Activated T-cell treated with anti-CD3 and anti-CD28 coated beads, Interleukin-2, amount 50 U/mL, for 4 hours (primary cell): ENCODE measurements at regions not wholly inside any gene's neighbourhood (a gene's known extent, or its start where the extent isn't known, plus 50 kb on each side); places are given as distances from the start of the nearest gene placed in this dataset.

Experiments
- ATAC-seq, 2 donors: fragments of 200-7000 bp; cut with Tn5 transposase; one replicate each; pipeline ENCODE4 v1.10.0; 2021
- DNase-seq: peaks from one replicate; pipeline ENCODE4 v3.0.0-alpha.2; 2020
- H3K27me3 Mint-ChIP-seq: one replicate; pipeline ENCODE4 v1.8.0; 2021; ENCODE audit warnings: low read depth, mixed read lengths
- H3K36me3 Mint-ChIP-seq: one replicate; pipeline ENCODE4 v1.8.0; 2022; ENCODE audit warnings: mixed read lengths; ENCODE audit not compliant: insufficient read depth
- H3K4me1 Mint-ChIP-seq: one replicate; pipeline ENCODE4 v1.8.0; 2021; ENCODE audit warnings: low read depth, mixed read lengths
- H3K4me3 Mint-ChIP-seq: one replicate; pipeline ENCODE4 v1.8.0; 2021; ENCODE audit warnings: mild to moderate bottlenecking, moderate library complexity, mixed read lengths
- H3K9me3 Mint-ChIP-seq: one replicate; pipeline ENCODE4 v1.8.0; 2021; ENCODE audit warnings: mixed read lengths

DNA sequence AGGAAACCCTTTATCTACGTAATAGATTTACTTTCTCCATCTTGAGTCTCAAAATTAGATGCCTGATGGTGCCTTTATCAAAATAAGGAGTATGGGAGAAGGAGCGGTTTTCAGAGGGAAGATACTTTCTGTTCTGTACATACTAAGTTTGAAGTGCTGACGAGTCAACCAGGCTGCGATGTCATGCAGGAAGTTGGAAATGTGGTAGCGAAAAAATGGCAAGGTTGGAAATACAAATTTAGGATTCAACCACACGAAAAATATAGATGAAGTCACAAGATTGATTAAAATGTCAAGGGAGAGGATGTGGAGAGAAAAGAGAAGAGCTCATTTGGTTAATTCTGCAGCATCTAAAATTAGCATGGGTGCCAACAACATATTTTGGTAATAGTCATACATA, 129.5 kb downstream of the FOXD1 start:
- no peak for DNase-seq
- H3K27me3 Mint-ChIP-seq: peaks cover 64% of the 10 kb centered on the region
- no peaks in the 10 kb centered on the region for H3K9me3 Mint-ChIP-seq
- H3K36me3 Mint-ChIP-seq: no peaks in the 10 kb centered on the region
- H3K4me3 Mint-ChIP-seq: no peak overlapping the region
- no peaks in the 10 kb centered on the region for H3K4me1 Mint-ChIP-seq
- no peak for ATAC-seq

- H3K9me3 Mint-ChIP-seq: no peaks in the 10 kb centered on the region
- peaks cover 68% of the 10 kb centered on the region for H3K27me3 Mint-ChIP-seq
- H3K36me3 Mint-ChIP-seq: no peaks in the 10 kb centered on the region
- H3K4me3 Mint-ChIP-seq: no peak overlapping the region
- ATAC-seq (no peak), DNase-seq (no peak)
- H3K4me1 Mint-ChIP-seq: no peaks in the 10 kb centered on the region
These were observed 130.3 kb downstream of the FOXD1 start for GRCh38 chr5:73318308-73318719.

DNA sequence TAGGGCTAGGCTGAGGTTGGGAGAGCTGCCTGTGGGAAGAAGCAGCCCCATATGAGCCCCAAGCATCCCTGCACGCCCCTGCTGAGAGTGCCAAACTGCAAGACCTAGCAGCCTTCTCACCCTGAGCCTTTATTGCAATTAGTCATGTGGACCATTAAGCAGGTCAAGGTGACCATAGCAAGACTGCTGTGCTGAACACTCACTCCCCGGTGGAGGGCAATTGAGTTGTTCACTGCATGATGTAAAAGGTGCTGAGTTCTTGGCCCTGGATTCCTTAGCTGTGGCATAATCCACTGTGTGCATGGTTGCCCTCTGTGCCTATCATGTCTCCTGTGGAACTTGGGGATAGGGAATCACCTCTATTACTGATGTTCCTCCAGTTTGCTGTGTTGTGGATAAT, 131.1 kb downstream of the FOXD1 start:
- H3K4me1 Mint-ChIP-seq: no peaks in the 10 kb centered on the region
- DNase-seq (no peak), ATAC-seq (no peak)
- no peaks in the 10 kb centered on the region for H3K36me3 Mint-ChIP-seq
- peaks cover 70% of the 10 kb centered on the region for H3K27me3 Mint-ChIP-seq
- no peaks in the 10 kb centered on the region for H3K9me3 Mint-ChIP-seq
- no peak overlapping the region for H3K4me3 Mint-ChIP-seq

GRCh38 chr5:73314395-73315257, 134.0 kb downstream of the FOXD1 start:
- H3K27me3 Mint-ChIP-seq: peaks cover 80% of the 10 kb centered on the region
- H3K9me3 Mint-ChIP-seq: no peaks in the 10 kb centered on the region
- ATAC-seq (no peak), DNase-seq (no peak)
- peaks cover 2% of the 10 kb centered on the region for H3K4me1 Mint-ChIP-seq
- no peaks in the 10 kb centered on the region for H3K36me3 Mint-ChIP-seq
- no peak overlapping the region for H3K4me3 Mint-ChIP-seq

GRCh38 chr5:73312872-73313510, 135.6 kb downstream of the FOXD1 start:
- DNase-seq: no peak
- H3K27me3 Mint-ChIP-seq: peaks cover 80% of the 10 kb centered on the region
- no peak for ATAC-seq
- H3K9me3 Mint-ChIP-seq: no peaks in the 10 kb centered on the region
- peaks cover 2% of the 10 kb centered on the region for H3K4me1 Mint-ChIP-seq
- H3K36me3 Mint-ChIP-seq: no peaks in the 10 kb centered on the region
- no peak overlapping the region for H3K4me3 Mint-ChIP-seq

- H3K36me3 Mint-ChIP-seq: no peaks in the 10 kb centered on the region
- H3K27me3 Mint-ChIP-seq: peaks cover 81% of the 10 kb centered on the region
- H3K4me1 Mint-ChIP-seq: peaks cover 2% of the 10 kb centered on the region
- no peak overlapping the region for H3K4me3 Mint-ChIP-seq
- peak; percentile 58 to 70 for ATAC-seq
- no peaks in the 10 kb centered on the region for H3K9me3 Mint-ChIP-seq
- no peak for DNase-seq
These were observed 136.3 kb downstream of the FOXD1 start for GRCh38 chr5:73312146-73312871.

DNA sequence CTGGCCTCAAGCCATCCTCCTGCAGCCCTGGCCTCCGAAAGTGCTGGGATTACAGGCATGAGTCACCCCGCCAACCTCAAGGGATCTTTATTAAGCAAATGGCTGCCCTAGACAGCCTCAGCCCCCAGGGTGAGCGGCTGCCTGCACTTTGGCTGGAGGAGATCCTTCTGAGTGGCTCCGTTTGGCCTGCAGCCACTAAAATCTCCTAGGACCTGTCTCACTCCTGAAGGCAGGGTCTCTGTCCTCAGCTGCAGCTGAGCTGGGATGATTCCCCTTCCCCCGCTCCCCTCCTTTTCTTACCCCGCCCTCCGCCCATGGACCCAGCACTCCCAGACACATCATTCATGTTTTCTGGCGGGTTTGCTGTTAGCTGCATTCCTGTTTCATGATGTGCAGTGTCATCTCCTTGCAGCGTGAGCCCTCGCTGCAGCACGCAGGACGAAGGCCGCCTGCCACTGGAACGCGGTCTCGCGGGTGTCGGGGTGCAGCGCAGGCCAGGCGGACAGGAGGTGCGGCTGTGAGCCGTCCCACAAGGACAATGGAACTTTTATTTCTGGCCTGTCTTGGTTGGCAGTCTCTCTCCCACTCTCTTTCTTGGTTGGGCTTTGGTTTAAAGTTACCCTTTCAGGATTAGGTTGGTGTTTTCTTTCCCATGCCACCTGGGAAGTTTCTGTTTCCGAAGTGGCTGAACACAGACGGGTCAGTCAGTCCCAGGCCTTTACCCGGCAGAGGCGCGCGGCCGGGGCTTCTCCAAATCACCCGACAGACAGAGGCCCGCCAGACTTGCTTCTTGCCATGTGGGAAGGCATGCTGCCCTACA, 137.1 kb downstream of the FOXD1 start:
- Mint-ChIP-seq H3K9me3 (no peaks in the 10 kb centered on the region), H3K4me1 (peaks cover 2% of the 10 kb centered on the region), H3K27me3 (peaks cover 80% of the 10 kb centered on the region), H3K4me3 (no peak overlapping the region), H3K36me3 (no peaks in the 10 kb centered on the region)
- DNase-seq: no peak
- no peak for ATAC-seq

DNA sequence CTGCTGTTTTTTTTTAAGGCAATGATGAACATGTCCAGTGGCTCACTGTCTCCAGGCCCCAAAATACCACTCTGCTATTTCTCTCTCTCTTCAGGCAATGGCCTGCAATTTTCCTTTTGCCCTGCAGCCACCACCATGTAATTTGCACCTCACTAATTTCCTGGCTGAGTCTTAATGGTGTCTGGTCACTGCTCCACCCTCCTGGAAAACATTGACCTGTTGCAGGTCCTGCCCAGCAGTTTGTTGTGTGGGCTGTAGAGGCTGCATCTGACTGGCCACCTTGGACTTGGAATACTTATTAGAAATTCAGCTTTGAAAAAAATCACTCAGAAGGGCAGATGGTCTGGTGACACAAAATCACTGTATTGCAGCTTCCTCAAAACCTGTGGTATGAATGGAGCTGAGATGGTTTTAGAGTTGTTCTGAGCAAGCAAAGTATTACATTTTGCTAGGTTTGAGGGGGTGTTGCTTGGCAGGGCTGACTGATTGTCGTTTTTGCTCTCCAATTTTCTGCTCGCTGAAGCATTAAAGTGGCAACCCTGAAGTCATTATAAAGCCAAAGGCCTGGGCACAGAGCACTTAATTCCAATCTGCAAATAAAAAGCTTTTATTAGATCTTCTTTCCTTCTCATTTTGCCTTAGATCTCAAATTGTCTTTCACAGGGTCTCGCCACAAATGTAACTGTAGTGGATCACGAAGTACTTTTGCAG, 134.8 kb downstream of the TMEM174 start:
- Mint-ChIP-seq H3K4me3 (no peak overlapping the region), H3K36me3 (no peaks in the 10 kb centered on the region), H3K4me1 (peaks cover 2% of the 10 kb centered on the region), H3K27me3 (peaks cover 85% of the 10 kb centered on the region), H3K9me3 (no peaks in the 10 kb centered on the region)
- ATAC-seq: no peak
- DNase-seq: no peak

GRCh38 chr5:73306741-73307275, 133.8 kb downstream of the TMEM174 start:
- ATAC-seq (no peak), DNase-seq (no peak)
- H3K9me3 Mint-ChIP-seq: no peaks in the 10 kb centered on the region
- H3K4me3 Mint-ChIP-seq: no peak overlapping the region
- no peaks in the 10 kb centered on the region for H3K36me3 Mint-ChIP-seq
- H3K27me3 Mint-ChIP-seq: peaks cover 83% of the 10 kb centered on the region
- no peaks in the 10 kb centered on the region for H3K4me1 Mint-ChIP-seq

DNA sequence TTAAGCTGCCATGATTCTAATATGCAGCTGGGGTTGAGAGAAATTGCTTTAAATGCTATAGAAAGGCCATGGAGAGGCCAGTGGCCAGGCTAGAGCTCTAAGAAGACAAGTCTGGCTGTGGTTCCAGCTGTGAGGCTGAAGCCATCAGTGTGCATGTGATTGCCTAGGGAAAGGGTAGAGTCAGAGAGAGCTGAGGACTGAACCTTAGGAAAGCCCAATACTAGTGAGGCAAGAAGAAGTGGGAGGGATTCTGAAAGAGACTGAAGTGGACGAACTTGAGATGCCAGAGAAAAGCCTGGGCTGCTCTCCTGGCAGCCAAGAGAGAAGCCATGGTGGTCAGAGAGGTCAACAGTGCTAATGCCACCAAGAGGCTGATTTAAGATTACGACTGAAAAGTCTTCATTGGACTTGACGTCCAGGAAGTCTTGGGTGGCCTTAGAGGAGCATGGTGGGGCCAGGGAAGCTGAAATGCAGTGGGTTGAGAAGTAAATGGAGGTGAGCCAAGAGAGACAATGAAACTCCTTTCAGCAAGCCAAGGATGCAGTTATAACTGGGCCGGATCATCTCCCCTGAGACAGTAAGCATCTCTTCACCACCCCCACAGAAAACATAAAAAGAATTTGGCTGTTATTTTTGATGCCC, 133.2 kb downstream of the TMEM174 start:
- DNase-seq (no peak), ATAC-seq (no peak)
- H3K9me3 Mint-ChIP-seq: no peaks in the 10 kb centered on the region
- H3K4me1 Mint-ChIP-seq: no peaks in the 10 kb centered on the region
- peaks cover 83% of the 10 kb centered on the region for H3K27me3 Mint-ChIP-seq
- H3K36me3 Mint-ChIP-seq: no peaks in the 10 kb centered on the region
- no peak overlapping the region for H3K4me3 Mint-ChIP-seq

DNA sequence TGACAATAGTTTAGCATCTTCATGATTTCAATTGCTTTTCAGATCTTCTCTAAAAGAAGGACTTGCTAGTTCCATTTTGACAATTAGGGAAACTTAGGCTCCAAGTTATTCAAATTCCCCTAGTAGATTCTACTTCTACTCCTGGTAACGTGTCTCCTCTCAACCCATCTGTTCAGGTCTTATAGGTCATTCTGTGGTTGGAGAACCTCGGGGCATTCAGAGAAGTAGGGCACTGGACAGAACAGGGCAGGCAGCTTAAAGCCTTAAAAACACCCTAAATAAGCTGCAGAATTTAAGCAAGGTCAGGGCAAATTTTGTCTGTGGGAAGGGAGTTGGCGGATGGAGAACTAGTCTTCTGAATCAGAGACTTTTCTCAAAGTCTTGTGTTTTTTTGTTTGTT, 132.4 kb downstream of the TMEM174 start:
- no peaks in the 10 kb centered on the region for H3K9me3 Mint-ChIP-seq
- no peak overlapping the region for H3K4me3 Mint-ChIP-seq
- no peak for DNase-seq
- ATAC-seq: no peak
- peaks cover 89% of the 10 kb centered on the region for H3K27me3 Mint-ChIP-seq
- no peaks in the 10 kb centered on the region for H3K36me3 Mint-ChIP-seq
- peaks cover 3% of the 10 kb centered on the region for H3K4me1 Mint-ChIP-seq

GRCh38 chr5:73304381-73304780, 131.4 kb downstream of the TMEM174 start:
- ATAC-seq (no peak), DNase-seq (no peak)
- H3K4me1 Mint-ChIP-seq: peaks cover 8% of the 10 kb centered on the region
- peaks cover 89% of the 10 kb centered on the region for H3K27me3 Mint-ChIP-seq
- H3K36me3 Mint-ChIP-seq: no peaks in the 10 kb centered on the region
- no peak overlapping the region for H3K4me3 Mint-ChIP-seq
- no peaks in the 10 kb centered on the region for H3K9me3 Mint-ChIP-seq
